SK-N-SH (cell line): ENCODE measurements at regions not wholly inside any gene's neighbourhood (a gene's known extent, or its start where the extent isn't known, plus 50 kb on each side); places are given as distances from the start of the nearest gene placed in this dataset.

Experiments used
- CTCF ChIA-PET: fragments of 300-600, 350-600 bp; formaldehyde crosslinking; extraction: SDS; loops from one replicate; lab custom pipeline; 2021; lab: Yijun Ruan, JAX
- POLR2A ChIA-PET: fragments of 350-600 bp; sonication (Branson Sonifier 250); formaldehyde crosslinking; extraction: SDS; loops from one replicate; lab custom pipeline; 2020; ENCODE audit warnings: antibody characterized with exemption, inconsistent platforms; lab: Yijun Ruan, JAX
- DNase-seq: peaks from one replicate; pipeline ENCODE4 v3.0.0; 2012
- H2AFZ ChIP-seq: fragments of 200-600 bp; sonication (generic); 2 replicates; pipeline ENCODE4 v1.8.1; 2016; ENCODE audit warnings: antibody characterized with exemption, mild to moderate bottlenecking, low read depth
- H3F3A ChIP-seq: fragments of 200-600 bp; sonication (generic); replicated peaks from 2 replicates; pipeline ENCODE3; 2016; ENCODE audit warnings: antibody characterized with exemption, mild to moderate bottlenecking; ENCODE audit not compliant: insufficient read depth
- H3K27ac ChIP-seq, 2 experiments: fragments of 200-500 bp in 1 of 2; fragments of 200-600 bp in 1 of 2; sonication (Bioruptor generic) in 1 of 2; sonication (generic), shearing (Covaris generic) in 1 of 2; 2 replicates each; pipeline versions ENCODE4 v1.5.1 to v1.6.1; 2014 to 2016; ENCODE audit warnings: low read depth in 2 of 2, inconsistent platforms in 1 of 2, low read length in 1 of 2, mild to moderate bottlenecking in 1 of 2, mixed read lengths in 1 of 2
- H3K27me3 ChIP-seq: fragments of 200-600 bp; sonication (generic), shearing (Covaris generic); 2 replicates; pipeline ENCODE4 v1.6.1; 2016; ENCODE audit warnings: mixed run types; ENCODE audit not compliant: insufficient read depth
- H3K36me3 ChIP-seq, 2 experiments: fragments of 200-500 bp in 1 of 2; fragments of 200-600 bp in 1 of 2; sonication (Bioruptor generic) in 1 of 2; sonication (generic) in 1 of 2; replicated peaks in 1 of 2; 2 replicates each; pipeline versions ENCODE3 to v1.5.1; 2014 to 2016; ENCODE audit warnings: low read length in 1 of 2, mild to moderate bottlenecking in 1 of 2; ENCODE audit not compliant: insufficient read depth in 2 of 2, control insufficient read depth in 1 of 2
- H3K4me1 ChIP-seq, 2 experiments: fragments of 200-500 bp in 1 of 2; fragments of 200-600 bp in 1 of 2; sonication (Bioruptor generic) in 1 of 2; sonication (generic), shearing (Covaris generic) in 1 of 2; 2 replicates each; pipeline versions ENCODE4 v1.5.1 to v1.6.1; 2014 to 2016; ENCODE audit warnings: low read depth in 1 of 2, low read length in 1 of 2, mixed run types in 1 of 2; ENCODE audit not compliant: insufficient read depth in 2 of 2, control insufficient read depth in 1 of 2
- H3K4me2 ChIP-seq: fragments of 200-600 bp; sonication (generic), shearing (Covaris generic); 2 replicates; pipeline ENCODE4 v1.6.1; 2017; ENCODE audit warnings: mixed run types
- H3K4me3 ChIP-seq, 2 experiments: fragments of 200-500 bp in 1 of 2; fragments of 200-600 bp in 1 of 2; sonication (Bioruptor generic) in 1 of 2; sonication (generic), shearing (Covaris generic) in 1 of 2; 2 replicates each; pipeline versions ENCODE4 v1.5.1 to v1.8.1; 2014 to 2016; ENCODE audit warnings: low read depth in 2 of 2, inconsistent platforms in 1 of 2, low read length in 1 of 2, mild to moderate bottlenecking in 1 of 2, mixed read lengths in 1 of 2, moderate library complexity in 1 of 2
- H3K79me2 ChIP-seq: fragments of 200-600 bp; sonication (generic); 2 replicates; pipeline ENCODE4 v1.8.1; 2017; ENCODE audit warnings: mild to moderate bottlenecking; ENCODE audit not compliant: insufficient read depth
- H3K9ac ChIP-seq: fragments of 200-600 bp; sonication (generic); 2 replicates; pipeline ENCODE4 v1.6.1; 2017; ENCODE audit warnings: mixed run types
- H3K9me2 ChIP-seq: fragments of 200-600 bp; sonication (generic); 2 replicates; pipeline ENCODE4 v1.6.1; 2017; ENCODE audit warnings: mixed run types
- H3K9me3 ChIP-seq: fragments of 200-600 bp; sonication (generic); 2 replicates; pipeline ENCODE4 v1.6.1; 2017; ENCODE audit warnings: mixed run types, mild to moderate bottlenecking, moderate library complexity
- H4K20me1 ChIP-seq: fragments of 200-600 bp; sonication (generic); 2 replicates; pipeline ENCODE4 v1.6.1; 2017; ENCODE audit warnings: mild to moderate bottlenecking, mixed run types; ENCODE audit not compliant: insufficient read depth
- CHD2 ChIP-seq: fragments of 150-350 bp; IDR thresholded peaks from 2 replicates; pipeline ENCODE4 v1.6.1; 2018; ENCODE audit warnings: low read length; ENCODE audit not compliant: partially characterized antibody
- JUND ChIP-seq: IDR thresholded peaks from 2 replicates; pipeline ENCODE4 v1.4.0; 2012
- MEF2A ChIP-seq: IDR thresholded peaks from 2 replicates; pipeline ENCODE4 v1.4.0; 2012; ENCODE audit warnings: low read depth, borderline replicate concordance
- NRF1 ChIP-seq: IDR thresholded peaks from 2 replicates; pipeline ENCODE4 v1.6.1; 2012; ENCODE audit warnings: low read depth, mild to moderate bottlenecking, low read length
- POLR2AphosphoS5 ChIP-seq: IDR thresholded peaks from 2 replicates; pipeline ENCODE4 v1.6.1; 2012; ENCODE audit warnings: low read depth, low read length
- RAD21 ChIP-seq: IDR thresholded peaks from 2 replicates; pipeline ENCODE4 v1.6.1; 2012; ENCODE audit warnings: mild to moderate bottlenecking, low read length
- RXRA ChIP-seq: IDR thresholded peaks from 2 replicates; pipeline ENCODE4 v1.4.0; 2012; ENCODE audit warnings: low read depth, mild to moderate bottlenecking, borderline replicate concordance
- SIN3A ChIP-seq: IDR thresholded peaks from 2 replicates; pipeline ENCODE4 v1.6.1; 2012; ENCODE audit warnings: low read depth, mild to moderate bottlenecking, low read length, moderate library complexity, borderline replicate concordance
- TCF12 ChIP-seq: IDR thresholded peaks from 2 replicates; pipeline ENCODE4 v1.4.0; 2012
- TEAD4 ChIP-seq: IDR thresholded peaks from 2 replicates; pipeline ENCODE4 v1.4.0; 2012; ENCODE audit warnings: mild to moderate bottlenecking, borderline replicate concordance; ENCODE audit not compliant: insufficient read depth
- WGBS: methylation state at CpG from one replicate; pipeline ENCODE4 v1.1.6; 2017; ENCODE audit warnings: low lambda C conversion rate; 5-methylcytosine and 5-hydroxymethylcytosine counted together
- TF ChIP-seq, protein P1 (sequence below): IDR thresholded peaks from 2 replicates; pipeline ENCODE4 v1.4.0; 2012; ENCODE audit warnings: low read depth, borderline replicate concordance
- TF ChIP-seq, protein P2 (sequence below): fragments of 150-350 bp; IDR thresholded peaks from 2 replicates; pipeline ENCODE4 v1.6.1; 2016; ENCODE audit warnings: mild to moderate bottlenecking, low read depth, low read length
- TF ChIP-seq, protein P3 (sequence below): IDR thresholded peaks from 2 replicates; pipeline ENCODE4 v1.4.0; 2012; ENCODE audit warnings: low read depth
- TF ChIP-seq, protein P4 (sequence below): fragments of 150-350 bp; IDR thresholded peaks from 2 replicates; pipeline ENCODE4 v1.6.1; 2017; ENCODE audit warnings: antibody characterized with exemption, low read length, low read depth, borderline replicate concordance
- TF ChIP-seq, protein P5 (sequence below): IDR thresholded peaks from 2 replicates; pipeline ENCODE4 v1.6.1; 2012; ENCODE audit warnings: mild to moderate bottlenecking, low read depth, low read length, moderate library complexity
- TF ChIP-seq, protein P6 (sequence below): fragments of 200-600 bp; sonication (generic); IDR thresholded peaks from 2 replicates; pipeline ENCODE4 v1.6.1; 2017; ENCODE audit warnings: antibody characterized with exemption, mild to moderate bottlenecking, moderate library complexity

DNA sequence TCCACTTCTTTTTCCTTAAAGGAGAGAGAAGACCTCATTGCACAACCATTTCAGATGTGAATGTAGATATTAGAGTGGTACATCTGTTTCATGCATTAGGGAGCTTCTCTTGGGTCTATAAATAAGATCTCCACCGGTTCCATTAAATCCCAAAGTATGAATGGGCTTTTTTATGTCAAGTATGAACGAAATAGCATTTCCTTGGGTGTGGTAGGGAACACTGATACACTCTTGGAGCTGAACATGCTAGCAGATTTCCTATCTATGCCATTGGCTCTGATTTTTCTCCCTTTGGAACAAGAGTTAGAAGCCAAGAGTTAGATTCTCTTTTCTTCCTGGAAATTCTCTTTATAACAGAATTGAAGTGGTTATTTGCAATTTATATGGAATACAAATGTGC, 245.6 kb upstream of the ADAMTS5 start:
- no peak overlapping the region for H3K9ac ChIP-seq
- no peaks in the 10 kb centered on the region for H3K36me3 ChIP-seq
- H3K27me3 ChIP-seq = no peaks in the 10 kb centered on the region
- no peaks in the 10 kb centered on the region for H4K20me1 ChIP-seq
- H3K4me1 ChIP-seq = no peaks in the 10 kb centered on the region; a peak in 1 of 4 replicates
- H3K27ac ChIP-seq = no peak overlapping the region
- H3K9me3 ChIP-seq = no peaks in the 10 kb centered on the region
- TF ChIP-seq, protein P1, sequence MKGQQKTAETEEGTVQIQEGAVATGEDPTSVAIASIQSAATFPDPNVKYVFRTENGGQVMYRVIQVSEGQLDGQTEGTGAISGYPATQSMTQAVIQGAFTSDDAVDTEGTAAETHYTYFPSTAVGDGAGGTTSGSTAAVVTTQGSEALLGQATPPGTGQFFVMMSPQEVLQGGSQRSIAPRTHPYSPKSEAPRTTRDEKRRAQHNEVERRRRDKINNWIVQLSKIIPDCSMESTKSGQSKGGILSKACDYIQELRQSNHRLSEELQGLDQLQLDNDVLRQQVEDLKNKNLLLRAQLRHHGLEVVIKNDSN = no peak
- TF ChIP-seq, protein P2, sequence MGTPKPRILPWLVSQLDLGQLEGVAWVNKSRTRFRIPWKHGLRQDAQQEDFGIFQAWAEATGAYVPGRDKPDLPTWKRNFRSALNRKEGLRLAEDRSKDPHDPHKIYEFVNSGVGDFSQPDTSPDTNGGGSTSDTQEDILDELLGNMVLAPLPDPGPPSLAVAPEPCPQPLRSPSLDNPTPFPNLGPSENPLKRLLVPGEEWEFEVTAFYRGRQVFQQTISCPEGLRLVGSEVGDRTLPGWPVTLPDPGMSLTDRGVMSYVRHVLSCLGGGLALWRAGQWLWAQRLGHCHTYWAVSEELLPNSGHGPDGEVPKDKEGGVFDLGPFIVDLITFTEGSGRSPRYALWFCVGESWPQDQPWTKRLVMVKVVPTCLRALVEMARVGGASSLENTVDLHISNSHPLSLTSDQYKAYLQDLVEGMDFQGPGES = no peak
- TF ChIP-seq CHD2 (no peak), JUND (no peak), SIN3A (no peak), NRF1 (no peak), MEF2A (no peak), RXRA (no peak), TEAD4 (no peak), POLR2AphosphoS5 (no peak), RAD21 (no peak), TCF12 (no peak)
- TF ChIP-seq, protein P3, sequence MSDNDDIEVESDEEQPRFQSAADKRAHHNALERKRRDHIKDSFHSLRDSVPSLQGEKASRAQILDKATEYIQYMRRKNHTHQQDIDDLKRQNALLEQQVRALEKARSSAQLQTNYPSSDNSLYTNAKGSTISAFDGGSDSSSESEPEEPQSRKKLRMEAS = no peak
- TF ChIP-seq, protein P4, sequence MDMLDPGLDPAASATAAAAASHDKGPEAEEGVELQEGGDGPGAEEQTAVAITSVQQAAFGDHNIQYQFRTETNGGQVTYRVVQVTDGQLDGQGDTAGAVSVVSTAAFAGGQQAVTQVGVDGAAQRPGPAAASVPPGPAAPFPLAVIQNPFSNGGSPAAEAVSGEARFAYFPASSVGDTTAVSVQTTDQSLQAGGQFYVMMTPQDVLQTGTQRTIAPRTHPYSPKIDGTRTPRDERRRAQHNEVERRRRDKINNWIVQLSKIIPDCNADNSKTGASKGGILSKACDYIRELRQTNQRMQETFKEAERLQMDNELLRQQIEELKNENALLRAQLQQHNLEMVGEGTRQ = no peak
- TF ChIP-seq, protein P5, sequence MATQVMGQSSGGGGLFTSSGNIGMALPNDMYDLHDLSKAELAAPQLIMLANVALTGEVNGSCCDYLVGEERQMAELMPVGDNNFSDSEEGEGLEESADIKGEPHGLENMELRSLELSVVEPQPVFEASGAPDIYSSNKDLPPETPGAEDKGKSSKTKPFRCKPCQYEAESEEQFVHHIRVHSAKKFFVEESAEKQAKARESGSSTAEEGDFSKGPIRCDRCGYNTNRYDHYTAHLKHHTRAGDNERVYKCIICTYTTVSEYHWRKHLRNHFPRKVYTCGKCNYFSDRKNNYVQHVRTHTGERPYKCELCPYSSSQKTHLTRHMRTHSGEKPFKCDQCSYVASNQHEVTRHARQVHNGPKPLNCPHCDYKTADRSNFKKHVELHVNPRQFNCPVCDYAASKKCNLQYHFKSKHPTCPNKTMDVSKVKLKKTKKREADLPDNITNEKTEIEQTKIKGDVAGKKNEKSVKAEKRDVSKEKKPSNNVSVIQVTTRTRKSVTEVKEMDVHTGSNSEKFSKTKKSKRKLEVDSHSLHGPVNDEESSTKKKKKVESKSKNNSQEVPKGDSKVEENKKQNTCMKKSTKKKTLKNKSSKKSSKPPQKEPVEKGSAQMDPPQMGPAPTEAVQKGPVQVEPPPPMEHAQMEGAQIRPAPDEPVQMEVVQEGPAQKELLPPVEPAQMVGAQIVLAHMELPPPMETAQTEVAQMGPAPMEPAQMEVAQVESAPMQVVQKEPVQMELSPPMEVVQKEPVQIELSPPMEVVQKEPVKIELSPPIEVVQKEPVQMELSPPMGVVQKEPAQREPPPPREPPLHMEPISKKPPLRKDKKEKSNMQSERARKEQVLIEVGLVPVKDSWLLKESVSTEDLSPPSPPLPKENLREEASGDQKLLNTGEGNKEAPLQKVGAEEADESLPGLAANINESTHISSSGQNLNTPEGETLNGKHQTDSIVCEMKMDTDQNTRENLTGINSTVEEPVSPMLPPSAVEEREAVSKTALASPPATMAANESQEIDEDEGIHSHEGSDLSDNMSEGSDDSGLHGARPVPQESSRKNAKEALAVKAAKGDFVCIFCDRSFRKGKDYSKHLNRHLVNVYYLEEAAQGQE = no peak
- TF ChIP-seq, protein P6, sequence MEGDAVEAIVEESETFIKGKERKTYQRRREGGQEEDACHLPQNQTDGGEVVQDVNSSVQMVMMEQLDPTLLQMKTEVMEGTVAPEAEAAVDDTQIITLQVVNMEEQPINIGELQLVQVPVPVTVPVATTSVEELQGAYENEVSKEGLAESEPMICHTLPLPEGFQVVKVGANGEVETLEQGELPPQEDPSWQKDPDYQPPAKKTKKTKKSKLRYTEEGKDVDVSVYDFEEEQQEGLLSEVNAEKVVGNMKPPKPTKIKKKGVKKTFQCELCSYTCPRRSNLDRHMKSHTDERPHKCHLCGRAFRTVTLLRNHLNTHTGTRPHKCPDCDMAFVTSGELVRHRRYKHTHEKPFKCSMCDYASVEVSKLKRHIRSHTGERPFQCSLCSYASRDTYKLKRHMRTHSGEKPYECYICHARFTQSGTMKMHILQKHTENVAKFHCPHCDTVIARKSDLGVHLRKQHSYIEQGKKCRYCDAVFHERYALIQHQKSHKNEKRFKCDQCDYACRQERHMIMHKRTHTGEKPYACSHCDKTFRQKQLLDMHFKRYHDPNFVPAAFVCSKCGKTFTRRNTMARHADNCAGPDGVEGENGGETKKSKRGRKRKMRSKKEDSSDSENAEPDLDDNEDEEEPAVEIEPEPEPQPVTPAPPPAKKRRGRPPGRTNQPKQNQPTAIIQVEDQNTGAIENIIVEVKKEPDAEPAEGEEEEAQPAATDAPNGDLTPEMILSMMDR = no peak
- WGBS = 38% methylated on average over 2 of the region's 2 CpGs
- ChIA-PET CTCF (interaction anchor here (1.0 to 1.4 kb wide), 2 partner anchors 360 to 1533 kb away, joined by 3 read pairs; no protein-coding TSS in a partner anchor), POLR2A (no interaction called here)
- H2AFZ ChIP-seq = no peak overlapping the region
- no peak for DNase-seq
- H3K79me2 ChIP-seq = no peaks in the 10 kb centered on the region
- H3K9me2 ChIP-seq = no peaks in the 10 kb centered on the region
- no peaks in the 10 kb centered on the region for H3F3A ChIP-seq
- no peak overlapping the region for H3K4me3 ChIP-seq
- no peak overlapping the region for H3K4me2 ChIP-seq
